A204.1 (cell line): ENCODE measurements at regions not wholly inside any gene's neighbourhood (a gene's known extent, or its start where the extent isn't known, plus 50 kb on each side); places are given as distances from the start of the nearest gene placed in this dataset.

ENCODE experiments used
- FAIRE-seq: peaks from 2 replicates; lab custom pipeline; 2012; peaks lifted over from hg19 to GRCh38; lab: Jason Lieb, UNC

- no peak for FAIRE-seq
Measured at GRCh38 chr20:7262803-7263202, 495.3 kb downstream of the BMP2 start.

- no peak for FAIRE-seq
Measured at GRCh38 chr20:7264137-7264536, 496.7 kb downstream of the BMP2 start.

GRCh38 chr20:7269452-7269851, 502.0 kb downstream of the BMP2 start:
- FAIRE-seq = no peak

GRCh38 chr20:7272512-7272911, 505.0 kb downstream of the BMP2 start:
- no peak for FAIRE-seq

GRCh38 chr20:7274870-7275269, 507.4 kb downstream of the BMP2 start:
- FAIRE-seq = no peak

- FAIRE-seq = no peak
Measured at GRCh38 chr20:7275645-7276237, 508.3 kb downstream of the BMP2 start.

GRCh38 chr20:7285918-7286556, 518.6 kb downstream of the BMP2 start:
- FAIRE-seq = peak; percentile 43

- no peak for FAIRE-seq
Measured at GRCh38 chr20:7291323-7291943, 523.9 kb downstream of the BMP2 start.

GRCh38 chr20:7291946-7292345, 524.5 kb downstream of the BMP2 start:
- FAIRE-seq = no peak

- FAIRE-seq = no peak
Measured at GRCh38 chr20:7294816-7295360, 527.4 kb downstream of the BMP2 start.

- no peak for FAIRE-seq
Measured at GRCh38 chr20:7301807-7302206, 534.3 kb downstream of the BMP2 start.

- no peak for FAIRE-seq
Measured at GRCh38 chr20:7302250-7302649, 534.8 kb downstream of the BMP2 start.

- no peak for FAIRE-seq
Measured at GRCh38 chr20:7305976-7306375, 538.5 kb downstream of the BMP2 start.

- FAIRE-seq = no peak
Measured at GRCh38 chr20:7308163-7308562, 540.7 kb downstream of the BMP2 start.

- FAIRE-seq = no peak
Measured at GRCh38 chr20:7313047-7313446, 545.6 kb downstream of the BMP2 start.

GRCh38 chr20:7323957-7324356, 556.5 kb downstream of the BMP2 start:
- FAIRE-seq = no peak

- no peak for FAIRE-seq
Measured at GRCh38 chr20:7327810-7328209, 560.3 kb downstream of the BMP2 start.

GRCh38 chr20:7330850-7331249, 563.4 kb downstream of the BMP2 start:
- no peak for FAIRE-seq

- no peak for FAIRE-seq
Measured at GRCh38 chr20:7332169-7332568, 564.7 kb downstream of the BMP2 start.

GRCh38 chr20:7333841-7334240, 566.4 kb downstream of the BMP2 start:
- FAIRE-seq = no peak

- FAIRE-seq = no peak
Measured at GRCh38 chr20:7346026-7346425, 578.5 kb downstream of the BMP2 start.

GRCh38 chr20:7346562-7346961, 579.1 kb downstream of the BMP2 start:
- FAIRE-seq = no peak

GRCh38 chr20:7347409-7347808, 579.9 kb downstream of the BMP2 start:
- no peak for FAIRE-seq

- FAIRE-seq = no peak
Measured at GRCh38 chr20:7348253-7348652, 580.8 kb downstream of the BMP2 start.
